ENCODE measurements at regions not wholly inside any gene's neighbourhood (a gene's known extent, or its start where the extent isn't known, plus 50 kb on each side); places are given as distances from the start of the nearest gene placed in this dataset.

DNA sequence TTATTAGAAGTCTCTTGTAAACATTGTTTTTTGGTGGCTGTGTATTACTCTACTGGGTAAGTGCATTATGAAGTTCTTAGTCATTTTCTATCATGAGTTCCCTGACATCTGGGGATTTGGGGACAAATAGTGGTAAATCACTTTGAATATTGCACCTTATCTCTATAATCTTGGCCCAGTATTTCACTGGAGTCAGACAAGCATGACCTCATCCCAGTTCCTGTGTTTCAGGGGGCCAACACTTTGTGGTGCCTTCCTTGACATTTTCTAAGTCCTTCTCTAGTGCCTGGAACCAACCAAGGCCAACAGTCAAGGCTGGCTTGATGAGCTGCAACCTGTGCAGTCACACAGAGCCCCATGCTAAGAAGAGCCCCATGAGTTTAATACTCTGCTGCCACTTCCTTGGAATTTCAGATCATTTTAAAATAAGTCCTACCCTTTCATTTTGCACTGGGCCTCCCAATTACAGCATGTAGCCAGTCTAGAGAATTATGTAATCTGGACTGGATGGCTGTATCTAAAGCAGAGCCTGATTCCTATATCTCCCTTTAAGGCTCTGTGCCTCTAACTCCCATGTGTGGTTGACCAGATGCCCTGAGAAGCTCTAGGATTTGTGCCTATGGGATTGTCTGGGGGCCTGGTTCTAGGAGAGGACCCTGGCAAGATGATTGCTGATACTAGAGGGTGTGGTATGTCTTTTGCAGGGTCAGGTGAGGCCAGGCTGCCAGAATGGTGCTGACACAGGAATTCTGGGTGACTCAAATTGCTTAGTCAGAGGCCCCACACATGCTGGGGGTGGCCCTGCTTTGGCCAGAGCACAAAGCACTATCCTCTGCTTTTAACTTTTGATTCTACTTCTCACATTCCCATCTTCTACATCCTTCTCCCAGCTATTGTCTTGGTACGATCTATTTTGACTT lies 319.6 kb upstream of the TBC1D5 start:
- H3K4me1 Mint-ChIP-seq, result no peaks in the 10 kb centered on the region
- DNase-seq (ENCODE audit: low spot score in 2 of 2) (no peak), ATAC-seq (replicated peaks; ENCODE audit: extremely low read depth, poor library complexity, severe bottlenecking) (no peak)
- no peak overlapping the region for H3K4me3 Mint-ChIP-seq
- peaks cover 15% of the 10 kb centered on the region for H3K27me3 Mint-ChIP-seq
- no peak overlapping the region for H3K27ac Mint-ChIP-seq (ENCODE audit: low read depth)
- no peaks in the 10 kb centered on the region for H3K36me3 Mint-ChIP-seq (ENCODE audit: insufficient read depth)
- H3K9me3 Mint-ChIP-seq, result no peaks in the 10 kb centered on the region

DNA sequence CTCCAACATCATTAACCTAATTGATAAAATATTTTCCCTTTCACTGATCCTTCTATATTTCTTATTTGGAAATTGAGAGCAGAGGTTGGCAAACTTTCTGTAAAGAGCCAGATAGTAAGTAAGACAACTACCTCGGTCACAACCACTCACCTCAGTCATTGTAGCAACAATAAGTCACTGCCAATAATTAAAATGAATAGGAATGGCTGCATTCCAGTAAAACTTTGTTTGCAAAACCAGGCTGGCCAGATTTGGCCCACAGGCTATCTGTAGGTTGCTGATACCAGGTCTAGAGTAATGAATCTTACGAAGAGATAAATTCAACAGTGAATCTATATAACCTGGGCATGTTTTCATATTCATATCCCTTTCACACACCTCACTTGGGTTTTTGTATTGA lies 316.2 kb upstream of the TBC1D5 start:
- no peaks in the 10 kb centered on the region for H3K36me3 Mint-ChIP-seq (ENCODE audit: insufficient read depth)
- H3K4me3 Mint-ChIP-seq, result no peak overlapping the region
- H3K9me3 Mint-ChIP-seq, result no peaks in the 10 kb centered on the region
- peaks cover 29% of the 10 kb centered on the region for H3K27me3 Mint-ChIP-seq
- DNase-seq (ENCODE audit: low spot score in 2 of 2), result no peak
- no peak overlapping the region for H3K27ac Mint-ChIP-seq (ENCODE audit: low read depth)
- H3K4me1 Mint-ChIP-seq, result no peaks in the 10 kb centered on the region
- ATAC-seq (replicated peaks; ENCODE audit: extremely low read depth, poor library complexity, severe bottlenecking), result no peak

DNA sequence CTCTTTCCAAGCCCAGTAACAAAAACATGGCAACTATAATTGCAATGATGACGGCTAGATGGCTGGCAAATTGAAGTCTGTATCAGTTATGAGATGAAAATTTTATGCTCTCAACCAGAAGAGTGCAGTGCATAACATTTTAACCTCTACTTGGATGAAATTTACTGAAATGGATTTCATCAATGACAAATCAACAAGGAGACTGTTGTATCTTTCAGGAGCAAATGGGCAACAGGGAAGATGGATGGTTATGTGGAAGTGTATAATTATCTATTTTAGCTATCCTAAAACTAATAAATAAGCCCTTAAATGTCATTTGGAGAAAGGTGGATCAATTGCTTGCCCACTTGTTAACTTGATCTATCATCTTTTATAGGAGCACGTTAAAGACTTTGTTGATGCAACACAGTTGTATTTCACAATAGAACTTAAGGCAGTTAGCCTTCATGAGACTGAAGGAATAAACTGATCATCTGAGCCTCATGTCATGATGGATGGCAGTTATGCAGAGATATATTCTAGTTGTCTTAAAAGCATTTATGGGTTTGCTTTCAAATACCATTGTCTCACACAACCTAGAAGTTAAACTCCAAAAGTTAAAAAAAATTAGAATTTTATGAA lies 315.1 kb upstream of the TBC1D5 start:
- DNase-seq (ENCODE audit: low spot score in 2 of 2) (no peak), ATAC-seq (replicated peaks; ENCODE audit: extremely low read depth, poor library complexity, severe bottlenecking) (no peak)
- Mint-ChIP-seq H3K27me3 (peaks cover 30% of the 10 kb centered on the region), H3K36me3 (ENCODE audit: insufficient read depth) (no peaks in the 10 kb centered on the region), H3K4me3 (no peak overlapping the region), H3K27ac (ENCODE audit: low read depth) (no peak overlapping the region), H3K9me3 (no peaks in the 10 kb centered on the region), H3K4me1 (no peaks in the 10 kb centered on the region)

DNA sequence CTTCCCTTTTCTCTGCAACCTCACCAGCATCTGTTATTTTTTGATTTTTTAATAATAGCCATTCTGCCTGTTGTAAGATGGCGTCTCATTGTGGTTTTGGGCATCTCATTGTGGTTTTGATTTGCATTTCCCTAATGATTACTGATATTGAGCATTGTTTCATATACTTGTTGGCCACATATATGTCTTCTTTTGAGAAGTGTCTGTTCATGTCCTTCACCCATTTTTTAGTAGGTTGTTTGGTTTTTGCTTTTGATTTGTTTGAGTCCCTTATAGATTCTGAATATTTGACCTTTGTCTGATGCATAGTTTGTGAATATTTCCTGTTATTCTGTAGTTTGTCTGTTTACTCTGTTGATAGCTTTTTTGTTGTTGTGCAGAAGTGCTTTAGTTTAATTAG lies 312.2 kb upstream of the TBC1D5 start:
- Mint-ChIP-seq H3K27me3 (peaks cover 38% of the 10 kb centered on the region), H3K36me3 (ENCODE audit: insufficient read depth) (no peaks in the 10 kb centered on the region), H3K9me3 (no peaks in the 10 kb centered on the region), H3K4me1 (no peaks in the 10 kb centered on the region), H3K4me3 (no peak overlapping the region), H3K27ac (ENCODE audit: low read depth) (no peak overlapping the region)
- DNase-seq (ENCODE audit: low spot score in 2 of 2), result no peak
- no peak for ATAC-seq (replicated peaks; ENCODE audit: extremely low read depth, poor library complexity, severe bottlenecking)

DNA sequence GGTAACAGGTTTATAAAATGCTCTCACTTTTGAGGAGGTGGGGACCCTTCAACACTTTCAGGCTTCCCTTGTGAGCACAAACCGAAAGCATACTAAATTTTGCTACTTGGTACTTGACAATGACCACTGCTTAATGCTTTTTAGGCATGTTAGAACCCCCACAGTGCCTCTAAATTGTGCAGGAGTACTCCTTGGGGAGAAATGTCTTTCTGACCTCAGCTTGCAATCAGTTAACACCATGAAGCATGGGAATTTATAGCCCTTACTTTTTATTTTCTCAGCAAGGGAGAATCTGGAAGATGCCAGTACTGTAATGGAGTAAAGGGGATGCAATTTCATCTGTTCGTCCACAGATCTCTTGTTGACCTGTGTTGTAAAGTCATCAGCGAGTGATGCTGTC lies 308.9 kb upstream of the TBC1D5 start:
- Mint-ChIP-seq H3K4me3 (no peak overlapping the region), H3K36me3 (ENCODE audit: insufficient read depth) (no peaks in the 10 kb centered on the region), H3K9me3 (no peaks in the 10 kb centered on the region), H3K27ac (ENCODE audit: low read depth) (no peak overlapping the region), H3K27me3 (peaks cover 25% of the 10 kb centered on the region), H3K4me1 (no peaks in the 10 kb centered on the region)
- ATAC-seq (replicated peaks; ENCODE audit: extremely low read depth, poor library complexity, severe bottlenecking) (no peak), DNase-seq (ENCODE audit: low spot score in 2 of 2) (no peak)

DNA sequence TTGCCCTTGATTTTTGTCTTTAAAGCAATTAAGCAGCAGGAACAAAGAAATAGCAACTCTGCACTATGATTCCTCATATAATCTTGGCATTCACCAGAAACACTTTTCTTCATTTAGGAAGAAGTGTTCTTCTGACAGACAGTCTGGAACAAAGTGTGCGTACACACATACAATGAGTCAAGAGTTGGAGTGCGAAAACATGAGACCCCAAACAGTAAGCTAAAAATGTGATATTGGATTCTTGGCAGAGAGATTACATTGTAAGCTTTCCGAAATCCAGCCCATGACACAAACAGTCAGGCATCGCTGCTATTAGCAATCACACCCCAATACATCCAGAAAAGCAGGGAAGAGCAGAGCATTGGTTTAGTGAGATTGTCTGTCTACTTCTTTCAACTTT lies 306.7 kb upstream of the TBC1D5 start:
- H3K36me3 Mint-ChIP-seq (ENCODE audit: insufficient read depth), result no peaks in the 10 kb centered on the region
- H3K4me1 Mint-ChIP-seq, result no peaks in the 10 kb centered on the region

DNA sequence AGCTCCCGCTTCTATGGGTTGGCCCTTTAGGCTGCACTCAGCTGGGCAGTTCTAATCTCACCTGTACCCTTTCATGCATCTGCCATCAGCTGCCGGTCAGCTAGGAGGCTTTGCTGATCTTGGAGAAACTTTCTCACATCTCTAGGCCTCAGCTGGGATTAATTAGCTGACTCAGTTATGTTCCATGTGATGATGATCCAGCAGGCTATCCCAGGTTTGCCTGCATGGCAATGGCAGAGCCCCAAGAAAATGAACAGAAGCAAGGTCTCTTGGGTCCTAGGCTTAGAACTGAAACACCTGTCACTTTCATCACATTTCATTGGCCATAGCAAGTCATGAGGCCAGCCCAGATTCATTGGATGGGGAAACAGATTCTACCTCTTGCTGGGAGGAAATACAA lies 304.6 kb upstream of the TBC1D5 start:
- Mint-ChIP-seq H3K36me3 (ENCODE audit: insufficient read depth) (no peaks in the 10 kb centered on the region), H3K27me3 (peaks cover 23% of the 10 kb centered on the region), H3K9me3 (no peaks in the 10 kb centered on the region), H3K4me3 (no peak overlapping the region), H3K4me1 (no peaks in the 10 kb centered on the region), H3K27ac (ENCODE audit: low read depth) (no peak overlapping the region)
- no peak for ATAC-seq (replicated peaks; ENCODE audit: extremely low read depth, poor library complexity, severe bottlenecking)
- DNase-seq (ENCODE audit: low spot score in 2 of 2), result no peak

More for the DNA sequence above, 306.7 kb upstream of the TBC1D5 start:
- no peaks in the 10 kb centered on the region for H3K9me3 Mint-ChIP-seq
- H3K27me3 Mint-ChIP-seq, result peaks cover 18% of the 10 kb centered on the region
- no peak for ATAC-seq (replicated peaks; ENCODE audit: extremely low read depth, poor library complexity, severe bottlenecking)
- H3K4me3 Mint-ChIP-seq, result no peak overlapping the region
- H3K27ac Mint-ChIP-seq (ENCODE audit: low read depth), result no peak overlapping the region
- no peak for DNase-seq (ENCODE audit: low spot score in 2 of 2)

DNA sequence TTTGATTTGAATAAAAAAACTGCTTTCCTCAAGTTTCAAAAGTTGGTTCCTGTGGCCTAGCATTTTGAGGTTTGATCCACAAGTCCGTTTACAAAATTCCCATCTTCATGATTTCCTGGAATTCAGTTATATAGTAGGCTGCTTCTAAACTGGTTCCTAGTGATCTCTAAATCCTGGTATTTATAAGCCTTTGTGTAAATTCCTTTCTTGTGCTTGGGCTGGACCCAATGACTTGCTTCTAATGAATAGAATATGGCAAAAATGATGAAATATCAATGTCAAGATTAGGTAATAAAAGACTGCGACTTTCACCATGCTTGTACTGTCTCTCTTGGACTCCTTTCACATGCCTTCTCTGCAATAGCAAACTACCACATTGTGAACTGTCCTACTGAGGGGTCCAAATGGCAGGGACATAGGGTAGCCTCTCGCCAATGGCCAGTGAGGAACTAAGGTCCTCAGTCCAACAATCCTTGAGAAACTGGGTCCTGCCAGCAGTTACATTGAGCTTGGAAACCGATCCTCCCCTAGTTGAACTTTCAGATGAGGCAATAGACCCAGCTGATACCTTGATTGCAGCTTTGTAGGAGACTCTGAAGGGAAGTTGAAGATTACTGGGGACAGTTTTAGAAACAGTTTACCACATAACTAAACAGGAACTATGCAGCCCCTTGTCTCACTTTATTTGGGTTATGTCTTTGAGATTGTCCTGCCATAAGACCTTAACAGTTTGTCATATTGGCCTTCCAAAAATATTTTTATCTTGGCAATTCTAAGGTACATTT lies 303.9 kb upstream of the TBC1D5 start:
- ATAC-seq (replicated peaks; ENCODE audit: extremely low read depth, poor library complexity, severe bottlenecking) (no peak), DNase-seq (ENCODE audit: low spot score in 2 of 2) (no peak)
- no peaks in the 10 kb centered on the region for H3K4me1 Mint-ChIP-seq
- H3K27me3 Mint-ChIP-seq, result peaks cover 27% of the 10 kb centered on the region
- H3K36me3 Mint-ChIP-seq (ENCODE audit: insufficient read depth), result no peaks in the 10 kb centered on the region
- H3K9me3 Mint-ChIP-seq, result no peaks in the 10 kb centered on the region
- H3K27ac Mint-ChIP-seq (ENCODE audit: low read depth), result no peak overlapping the region
- no peak overlapping the region for H3K4me3 Mint-ChIP-seq

DNA sequence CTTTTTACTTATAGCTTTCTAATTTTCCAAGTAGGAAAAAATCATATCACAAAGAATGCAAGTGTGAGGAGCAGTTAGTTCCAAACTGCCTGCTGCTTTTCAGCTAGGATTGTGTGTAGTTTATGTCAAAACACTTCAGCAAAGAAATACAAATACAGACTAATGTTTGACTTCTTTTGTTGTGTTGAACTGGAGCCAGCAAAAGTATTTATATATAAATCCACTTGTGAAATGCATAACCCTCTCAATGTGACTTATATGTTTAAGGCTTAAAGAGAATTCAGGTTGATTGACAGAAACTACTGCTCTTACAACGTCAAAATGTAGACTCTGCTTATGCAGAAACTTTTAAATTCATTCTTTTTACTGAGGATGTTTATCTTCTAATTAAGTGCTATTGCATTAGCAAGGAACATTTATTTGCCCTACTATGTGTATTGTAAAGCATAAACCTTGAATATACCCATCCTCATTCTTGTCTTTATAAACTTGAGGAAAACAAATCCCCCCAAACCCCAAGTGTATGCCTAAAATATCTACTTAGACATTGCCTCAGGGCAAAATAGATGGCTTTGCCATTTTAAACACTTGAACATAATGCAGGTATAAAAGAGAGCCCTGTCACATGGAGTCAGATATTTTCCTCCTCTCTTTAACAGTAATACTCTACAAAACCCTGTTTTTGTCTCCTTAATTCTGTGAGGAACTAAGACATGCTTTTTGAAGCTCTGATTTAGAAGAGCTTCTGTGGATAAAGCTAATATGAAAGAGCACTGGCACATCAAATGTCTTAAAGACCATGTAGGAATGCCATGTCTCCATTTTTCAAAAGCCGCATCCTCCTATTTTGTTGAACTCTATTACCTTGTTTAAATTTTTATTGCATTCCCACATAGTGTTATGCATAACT lies 302.8 kb upstream of the TBC1D5 start:
- Mint-ChIP-seq H3K36me3 (ENCODE audit: insufficient read depth) (no peaks in the 10 kb centered on the region), H3K4me1 (no peaks in the 10 kb centered on the region), H3K27me3 (peaks cover 36% of the 10 kb centered on the region), H3K27ac (ENCODE audit: low read depth) (no peak overlapping the region), H3K4me3 (no peak overlapping the region), H3K9me3 (no peaks in the 10 kb centered on the region)
- DNase-seq (ENCODE audit: low spot score in 2 of 2) (no peak), ATAC-seq (replicated peaks; ENCODE audit: extremely low read depth, poor library complexity, severe bottlenecking) (no peak)

DNA sequence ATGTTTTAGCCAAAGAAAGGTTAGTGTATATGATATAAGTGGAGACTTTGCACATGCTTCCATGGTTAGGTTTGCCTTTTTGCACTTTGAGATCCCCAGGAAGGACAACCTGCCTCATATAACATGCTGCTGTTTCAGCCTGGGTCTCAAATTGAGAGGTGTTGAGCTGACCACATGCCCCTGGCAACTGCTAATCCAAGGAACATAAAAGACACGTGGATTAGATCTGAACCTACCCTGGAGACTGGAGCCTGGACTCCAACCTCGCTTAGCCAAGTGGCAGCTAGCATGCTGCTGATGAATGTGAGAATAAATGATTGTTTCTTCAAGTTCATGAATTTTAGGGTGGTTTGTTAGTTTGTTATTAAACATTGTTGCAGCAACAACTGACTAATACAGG lies 301.8 kb upstream of the TBC1D5 start:
- no peaks in the 10 kb centered on the region for H3K36me3 Mint-ChIP-seq (ENCODE audit: insufficient read depth)
- no peaks in the 10 kb centered on the region for H3K9me3 Mint-ChIP-seq
- H3K27ac Mint-ChIP-seq (ENCODE audit: low read depth), result no peak overlapping the region
- ATAC-seq (replicated peaks; ENCODE audit: extremely low read depth, poor library complexity, severe bottlenecking) (no peak), DNase-seq (ENCODE audit: low spot score in 2 of 2) (no peak)
- H3K27me3 Mint-ChIP-seq, result peaks cover 35% of the 10 kb centered on the region
- H3K4me1 Mint-ChIP-seq, result no peaks in the 10 kb centered on the region
- H3K4me3 Mint-ChIP-seq, result no peak overlapping the region

DNA sequence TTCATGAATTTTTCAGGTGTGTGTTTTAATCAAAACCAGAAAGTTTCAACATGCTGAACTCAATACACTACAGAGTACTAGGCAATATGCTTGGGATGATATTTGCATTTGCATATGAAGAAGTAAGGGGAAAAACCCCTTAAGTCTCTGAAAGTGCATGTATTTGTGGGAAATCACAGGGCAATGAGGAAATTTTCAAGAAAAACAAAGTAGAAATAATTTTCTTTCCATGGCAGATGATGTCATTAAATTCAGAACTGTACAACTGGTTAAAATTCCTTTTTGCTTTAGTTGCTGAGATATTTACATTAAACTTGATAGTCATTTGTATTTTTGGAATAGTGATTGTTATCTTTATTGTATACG lies 294.0 kb upstream of the TBC1D5 start:
- no peak overlapping the region for H3K27ac Mint-ChIP-seq (ENCODE audit: low read depth)
- H3K36me3 Mint-ChIP-seq (ENCODE audit: insufficient read depth), result no peaks in the 10 kb centered on the region
- H3K27me3 Mint-ChIP-seq, result peaks cover 36% of the 10 kb centered on the region
- no peak overlapping the region for H3K4me3 Mint-ChIP-seq
- DNase-seq (ENCODE audit: low spot score in 2 of 2) (no peak), ATAC-seq (replicated peaks; ENCODE audit: extremely low read depth, poor library complexity, severe bottlenecking) (no peak)
- H3K4me1 Mint-ChIP-seq, result no peaks in the 10 kb centered on the region
- H3K9me3 Mint-ChIP-seq, result no peaks in the 10 kb centered on the region
